ENCODE measurements at regions not wholly inside any gene's neighbourhood (a gene's known extent, or its start where the extent isn't known, plus 50 kb on each side); places are given as distances from the start of the nearest gene placed in this dataset.

DNA sequence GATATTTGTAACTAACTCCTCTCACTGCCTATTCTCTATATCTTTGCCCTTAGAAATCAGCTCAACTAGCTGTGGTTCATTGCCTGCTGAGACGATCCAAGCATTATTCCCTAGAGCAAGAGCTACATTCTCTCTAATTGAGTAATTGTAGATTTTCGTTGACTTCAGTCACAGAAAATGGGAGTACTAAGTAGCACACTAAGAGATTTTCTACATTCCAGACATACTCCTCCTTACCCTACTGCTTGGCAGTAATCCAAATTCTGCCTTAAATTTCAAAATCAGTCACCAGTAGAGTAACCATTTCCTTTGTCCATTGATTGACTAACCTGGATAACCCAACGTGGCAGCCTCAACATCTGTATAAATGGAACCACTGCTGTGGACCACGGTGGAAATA lies 1786.8 kb downstream of the SLITRK5 start (continued):
- no peak for TF ChIP-seq REST (IDR thresholded peaks at IDR 0.05; ENCODE audit: low read depth)
- TF ChIP-seq FOSL1 (IDR thresholded peaks at IDR 0.05; ENCODE audit: low read depth) = no peak
- TF ChIP-seq CBX3 (IDR thresholded peaks at IDR 0.05; ENCODE audit: low read depth) = no peak
- no peak for TF ChIP-seq SIN3A (IDR thresholded peaks at IDR 0.05; ENCODE audit: low read depth)
- TF ChIP-seq TCF7L2 (IDR thresholded peaks at IDR 0.05; ENCODE audit: borderline replicate concordance, extremely low read depth, insufficient read depth, insufficient read length) = no peak
- TF ChIP-seq ZFX (IDR thresholded peaks at IDR 0.05) = no peak
- TF ChIP-seq, protein P1, sequence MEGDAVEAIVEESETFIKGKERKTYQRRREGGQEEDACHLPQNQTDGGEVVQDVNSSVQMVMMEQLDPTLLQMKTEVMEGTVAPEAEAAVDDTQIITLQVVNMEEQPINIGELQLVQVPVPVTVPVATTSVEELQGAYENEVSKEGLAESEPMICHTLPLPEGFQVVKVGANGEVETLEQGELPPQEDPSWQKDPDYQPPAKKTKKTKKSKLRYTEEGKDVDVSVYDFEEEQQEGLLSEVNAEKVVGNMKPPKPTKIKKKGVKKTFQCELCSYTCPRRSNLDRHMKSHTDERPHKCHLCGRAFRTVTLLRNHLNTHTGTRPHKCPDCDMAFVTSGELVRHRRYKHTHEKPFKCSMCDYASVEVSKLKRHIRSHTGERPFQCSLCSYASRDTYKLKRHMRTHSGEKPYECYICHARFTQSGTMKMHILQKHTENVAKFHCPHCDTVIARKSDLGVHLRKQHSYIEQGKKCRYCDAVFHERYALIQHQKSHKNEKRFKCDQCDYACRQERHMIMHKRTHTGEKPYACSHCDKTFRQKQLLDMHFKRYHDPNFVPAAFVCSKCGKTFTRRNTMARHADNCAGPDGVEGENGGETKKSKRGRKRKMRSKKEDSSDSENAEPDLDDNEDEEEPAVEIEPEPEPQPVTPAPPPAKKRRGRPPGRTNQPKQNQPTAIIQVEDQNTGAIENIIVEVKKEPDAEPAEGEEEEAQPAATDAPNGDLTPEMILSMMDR (IDR thresholded peaks at IDR 0.05 in 2 of 3, conservative IDR thresholded peaks at IDR 0.05 in 1 of 3; ENCODE audit: borderline replicate concordance in 1 of 3, insufficient read depth in 1 of 3, low read depth in 2 of 3, low read length in 2 of 3) = no peak
- TF ChIP-seq YY1 (IDR thresholded peaks at IDR 0.05; ENCODE audit: extremely low read depth, insufficient replicate concordance, low read depth, low read length) = no peak
- TF ChIP-seq POLR2A (IDR thresholded peaks at IDR 0.05; ENCODE audit: borderline replicate concordance, extremely low read depth, insufficient read depth, insufficient read length) = no peak

DNA sequence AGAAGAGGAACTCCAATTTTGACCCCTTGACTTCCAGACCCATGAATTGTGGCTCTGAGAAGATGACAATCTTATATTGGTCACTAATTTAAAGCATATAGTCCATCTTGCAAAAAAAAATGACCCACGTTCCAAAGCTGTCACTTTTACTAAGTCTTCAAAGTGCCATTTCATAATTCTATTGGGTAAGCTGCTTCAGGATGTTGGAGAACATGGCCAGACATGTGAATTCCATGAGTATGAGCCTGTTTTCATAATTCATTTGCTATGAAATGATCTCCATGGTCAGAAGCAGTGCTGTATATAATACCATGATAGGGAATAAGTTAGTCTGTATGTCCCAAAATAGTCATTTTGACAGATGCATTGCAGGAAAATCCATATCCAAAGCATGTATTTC lies 1787.3 kb downstream of the SLITRK5 start:
- Histone ChIP-seq H3K9me2 (ENCODE audit: insufficient read depth) (no peaks in the 10 kb centered on the region), H3K27ac (ENCODE audit: low read depth, low read length) (no peak overlapping the region), H3K79me2 (ENCODE audit: insufficient read depth, low read length) (no peaks in the 10 kb centered on the region), H3K9me3 (ENCODE audit: control insufficient read depth in 1 of 2, insufficient read depth in 1 of 2, low read depth in 1 of 2, low read length in 2 of 2) (peaks cover 0 to 2% of the 10 kb centered on the region in 2 experiments; a peak in 1 of 4 replicates), H3K4me1 (ENCODE audit: control insufficient read depth in 1 of 2, insufficient read depth in 2 of 2, low read length in 2 of 2) (no peaks in the 10 kb centered on the region), H3K4me2 (ENCODE audit: low read length) (no peak overlapping the region), H3K9ac (ENCODE audit: low read length) (no peak overlapping the region), H3K4me3 (replicated peaks in 1 of 2; ENCODE audit: low read depth in 1 of 2, low read length in 2 of 2) (no peak overlapping the region), H2AFZ (ENCODE audit: low read depth, low read length, poor library complexity, severe bottlenecking) (no peak overlapping the region), H3K27me3 (ENCODE audit: insufficient read depth, low read length) (no peaks in the 10 kb centered on the region), H3K36me3 (ENCODE audit: control insufficient read depth in 1 of 2, insufficient read depth in 2 of 2, low read length in 2 of 2) (no peaks in the 10 kb centered on the region), H4K20me1 (ENCODE audit: insufficient read depth) (no peaks in the 10 kb centered on the region)
- ChIA-PET CTCF (no interaction called here), POLR2A (no interaction called here), RAD21 (ENCODE audit: low non-redundant PET in 1 of 2, low total read pairs in 2 of 2, uncharacterized antibody in 2 of 2, unreplicated experiment in 2 of 2) (no interaction called here)
- no peak for ATAC-seq
- no peak for DNase-seq (ENCODE audit: low read depth, low spot score)
- BruUV-seq (replicated peaks) = no TSS peak
- intact Hi-C loops (cut with micrococcal nuclease) = no loop called here
- TF ChIP-seq, protein P2, sequence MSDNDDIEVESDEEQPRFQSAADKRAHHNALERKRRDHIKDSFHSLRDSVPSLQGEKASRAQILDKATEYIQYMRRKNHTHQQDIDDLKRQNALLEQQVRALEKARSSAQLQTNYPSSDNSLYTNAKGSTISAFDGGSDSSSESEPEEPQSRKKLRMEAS (IDR thresholded peaks at IDR 0.05) = no peak
- TF ChIP-seq REST (IDR thresholded peaks at IDR 0.05; ENCODE audit: low read depth) (no peak), ZBTB33 (IDR thresholded peaks at IDR 0.05; ENCODE audit: extremely low read depth, insufficient replicate concordance, low read length) (no peak), FOSL1 (IDR thresholded peaks at IDR 0.05; ENCODE audit: low read depth) (no peak), JUND (IDR thresholded peaks at IDR 0.05) (no peak), POLR2A (IDR thresholded peaks at IDR 0.05; ENCODE audit: borderline replicate concordance, extremely low read depth, insufficient read depth, insufficient read length) (no peak), CBX3 (IDR thresholded peaks at IDR 0.05; ENCODE audit: low read depth) (no peak), TCF7L2 (IDR thresholded peaks at IDR 0.05; ENCODE audit: borderline replicate concordance, extremely low read depth, insufficient read depth, insufficient read length) (no peak)

Data from HCT116 (cell line).